M059J (cell line): ENCODE measurements at regions not wholly inside any gene's neighbourhood (a gene's known extent, or its start where the extent isn't known, plus 50 kb on each side); places are given as distances from the start of the nearest gene placed in this dataset.

Experiments used
- DNase-seq: peaks from one replicate; pipeline ENCODE4 v3.0.0-alpha.2; 2012; ENCODE audit warnings: low read depth

- no peak for DNase-seq
Observed at GRCh38 chr13:65155861-65156260, 2074.3 kb downstream of the PCDH9 start.

GRCh38 chr13:65154661-65155447, 2075.3 kb downstream of the PCDH9 start:
- DNase-seq: peak; percentile 8

- DNase-seq: no peak
Observed at GRCh38 chr13:65149687-65150086, 2080.4 kb downstream of the PCDH9 start.

- no peak for DNase-seq
Observed at GRCh38 chr13:65143920-65144319, 2086.2 kb downstream of the PCDH9 start.

- peak; percentile 21 for DNase-seq
Observed at GRCh38 chr13:65133094-65133493, 2097.0 kb downstream of the PCDH9 start.

- no peak for DNase-seq
Observed at GRCh38 chr13:65125236-65125635, 2104.9 kb downstream of the PCDH9 start.

GRCh38 chr13:65112531-65112941, 2117.6 kb downstream of the PCDH9 start:
- peak; percentile 2 for DNase-seq

GRCh38 chr13:65112123-65112522, 2118.0 kb downstream of the PCDH9 start:
- no peak for DNase-seq

- no peak for DNase-seq
Observed at GRCh38 chr13:65111223-65111622, 2118.9 kb downstream of the PCDH9 start.

GRCh38 chr13:65104436-65104835, 2125.7 kb downstream of the PCDH9 start:
- peak; percentile 32 for DNase-seq

- DNase-seq: no peak
Observed at GRCh38 chr13:65103351-65103750, 2126.8 kb downstream of the PCDH9 start.

GRCh38 chr13:65095161-65096082, 2134.7 kb downstream of the PCDH9 start:
- no peak for DNase-seq

- DNase-seq: no peak
Observed at GRCh38 chr13:65093357-65093756, 2136.8 kb downstream of the PCDH9 start.

- no peak for DNase-seq
Observed at GRCh38 chr13:65091031-65091430, 2139.1 kb downstream of the PCDH9 start.

GRCh38 chr13:65090186-65090585, 2139.9 kb downstream of the PCDH9 start:
- DNase-seq: no peak

- no peak for DNase-seq
Observed at GRCh38 chr13:65088906-65089305, 2141.2 kb downstream of the PCDH9 start.

- DNase-seq: no peak
Observed at GRCh38 chr13:65085977-65086376, 2144.2 kb downstream of the PCDH9 start.

GRCh38 chr13:65074248-65074647, 2155.9 kb downstream of the PCDH9 start:
- no peak for DNase-seq

- DNase-seq: no peak
Observed at GRCh38 chr13:65064967-65065366, 2165.2 kb downstream of the PCDH9 start.

GRCh38 chr13:65063753-65064152, 2166.4 kb downstream of the PCDH9 start:
- DNase-seq: peak; percentile 12

- no peak for DNase-seq
Observed at GRCh38 chr13:65057986-65058385, 2172.2 kb downstream of the PCDH9 start.

GRCh38 chr13:65054277-65054676, 2175.9 kb downstream of the PCDH9 start:
- DNase-seq: no peak

GRCh38 chr13:65036999-65037398, 2193.1 kb downstream of the PCDH9 start:
- no peak for DNase-seq
